WTC11 (cell line): ENCODE measurements at regions not wholly inside any gene's neighbourhood (a gene's known extent, or its start where the extent isn't known, plus 50 kb on each side); places are given as distances from the start of the nearest gene placed in this dataset.

ENCODE experiments used
- ATAC-seq: fragments of 200-7000 bp; cut with Tn5 transposase; 2 replicates; pipeline ENCODE4 v1.10.0; 2021; ENCODE audit warnings: mild to moderate bottlenecking, moderate library complexity
- CTCF ChIA-PET: fragments of 300-600 bp; sonication (Branson Sonifier 250); formaldehyde crosslinking; loops from one replicate; lab custom pipeline; 2021; ENCODE audit warnings: antibody characterized with exemption; lab: Charles Lee
- POLR2A ChIA-PET: fragments of 350-600 bp; sonication (Branson Sonifier 250); formaldehyde crosslinking; loops from one replicate; lab custom pipeline; 2021; ENCODE audit warnings: antibody characterized with exemption; lab: Charles Lee
- DNase-seq: peaks from one replicate; pipeline ENCODE4 v3.0.0; 2021; ENCODE audit warnings: low spot score
- H3K27ac Mint-ChIP-seq: 2 replicates; pipeline ENCODE4 v1.8.0; 2021; ENCODE audit warnings: mixed read lengths
- H3K27me3 Mint-ChIP-seq: 2 replicates; pipeline ENCODE4 v1.8.0; 2021; ENCODE audit warnings: low read depth, mild to moderate bottlenecking, moderate library complexity, mixed read lengths
- H3K36me3 Mint-ChIP-seq: 2 replicates; pipeline ENCODE4 v1.8.0; 2021; ENCODE audit warnings: mixed read lengths
- H3K4me1 Mint-ChIP-seq: 2 replicates; pipeline ENCODE4 v1.8.0; 2022; ENCODE audit warnings: mixed read lengths
- H3K4me3 Mint-ChIP-seq: 2 replicates; pipeline ENCODE4 v1.8.0; 2021; ENCODE audit warnings: mild to moderate bottlenecking, moderate library complexity, mixed read lengths
- H3K9me3 Mint-ChIP-seq: 2 replicates; pipeline ENCODE4 v1.8.0; 2021; ENCODE audit warnings: mixed read lengths
- E2F1 ChIP-seq: sonication (generic); formaldehyde crosslinking; IDR thresholded peaks from 2 replicates; pipeline ENCODE4 v1.8.0; 2022; ENCODE audit warnings: mild to moderate bottlenecking, missing genetic modification reagents
- ESRRA ChIP-seq: sonication (generic); formaldehyde crosslinking; IDR thresholded peaks from 2 replicates; pipeline ENCODE4 v1.8.1; 2022; ENCODE audit warnings: mild to moderate bottlenecking, missing genetic modification reagents, borderline replicate concordance
- ETV6 ChIP-seq: sonication (generic); formaldehyde crosslinking; IDR thresholded peaks from 2 replicates; pipeline ENCODE4 v1.8.1; 2022; ENCODE audit warnings: mild to moderate bottlenecking, missing genetic modification reagents
- IRF1 ChIP-seq: sonication (generic); formaldehyde crosslinking; IDR thresholded peaks from 2 replicates; pipeline ENCODE4 v1.8.0; 2023; ENCODE audit warnings: missing genetic modification reagents
- KAT7 ChIP-seq: sonication (generic); formaldehyde crosslinking; IDR thresholded peaks from 2 replicates; pipeline ENCODE4 v1.8.1; 2023; ENCODE audit warnings: missing genetic modification reagents, mild to moderate bottlenecking, borderline replicate concordance
- MLX ChIP-seq: sonication (generic); formaldehyde crosslinking; IDR thresholded peaks from 2 replicates; pipeline ENCODE4 v1.8.1; 2023; ENCODE audit warnings: mild to moderate bottlenecking, missing genetic modification reagents, moderate library complexity
- NFE2L1 ChIP-seq: sonication (generic); formaldehyde crosslinking; IDR thresholded peaks from 2 replicates; pipeline ENCODE4 v1.8.1; 2023; ENCODE audit warnings: missing genetic modification reagents
- NFYB ChIP-seq: sonication (generic); formaldehyde crosslinking; conservative IDR thresholded peaks from 2 replicates; pipeline ENCODE4 v1.8.0; 2022; ENCODE audit warnings: low read depth, missing genetic modification reagents
- NR1H2 ChIP-seq: sonication (generic); formaldehyde crosslinking; IDR thresholded peaks from 2 replicates; pipeline ENCODE4 v1.9.0; 2021; ENCODE audit warnings: mild to moderate bottlenecking, moderate library complexity, missing genetic modification reagents
- PRRX2 ChIP-seq: fragments of 250-450 bp; sonication (Bioruptor Pico); IDR thresholded peaks from 2 replicates; pipeline ENCODE4 v1.8.0; 2021; ENCODE audit warnings: mild to moderate bottlenecking
- RELA ChIP-seq: sonication (generic); formaldehyde crosslinking; IDR thresholded peaks from 2 replicates; pipeline ENCODE4 v1.8.1; 2022; ENCODE audit warnings: missing genetic modification reagents, mild to moderate bottlenecking, borderline replicate concordance
- SP1 ChIP-seq: sonication (generic); formaldehyde crosslinking; conservative IDR thresholded peaks from 2 replicates; pipeline ENCODE4 v1.8.1; 2022; ENCODE audit warnings: missing genetic modification reagents
- TEAD1 ChIP-seq: sonication (generic); formaldehyde crosslinking; IDR thresholded peaks from 2 replicates; pipeline ENCODE4 v1.8.0; 2022; ENCODE audit warnings: mild to moderate bottlenecking, missing genetic modification reagents
- ZNF121 ChIP-seq: sonication (generic); formaldehyde crosslinking; IDR thresholded peaks from 2 replicates; pipeline ENCODE4 v1.8.0; 2023; ENCODE audit warnings: missing genetic modification reagents
- ZNF232 ChIP-seq: sonication (generic); formaldehyde crosslinking; IDR thresholded peaks from 2 replicates; pipeline ENCODE4 v1.8.0; 2022; ENCODE audit warnings: mild to moderate bottlenecking, missing genetic modification reagents
- ZNF263 ChIP-seq: sonication (generic); formaldehyde crosslinking; IDR thresholded peaks from 2 replicates; pipeline ENCODE4 v1.8.1; 2022; ENCODE audit warnings: low read depth, mild to moderate bottlenecking, moderate library complexity, missing genetic modification reagents
- TF ChIP-seq, protein P1 (sequence below): sonication (generic); formaldehyde crosslinking; IDR thresholded peaks from 2 replicates; pipeline ENCODE4 v1.8.1; 2023; ENCODE audit warnings: mild to moderate bottlenecking, missing genetic modification reagents, moderate library complexity
- TF ChIP-seq, protein P2 (sequence below): sonication (generic); formaldehyde crosslinking; IDR thresholded peaks from 2 replicates; pipeline ENCODE4 v1.8.0; 2022; ENCODE audit warnings: missing genetic modification reagents
- TF ChIP-seq, protein P3 (sequence below): fragments of 250-450 bp; sonication (Bioruptor Pico); IDR thresholded peaks from 2 replicates; pipeline ENCODE4 v1.9.0; 2021; ENCODE audit warnings: mild to moderate bottlenecking, borderline replicate concordance

DNA sequence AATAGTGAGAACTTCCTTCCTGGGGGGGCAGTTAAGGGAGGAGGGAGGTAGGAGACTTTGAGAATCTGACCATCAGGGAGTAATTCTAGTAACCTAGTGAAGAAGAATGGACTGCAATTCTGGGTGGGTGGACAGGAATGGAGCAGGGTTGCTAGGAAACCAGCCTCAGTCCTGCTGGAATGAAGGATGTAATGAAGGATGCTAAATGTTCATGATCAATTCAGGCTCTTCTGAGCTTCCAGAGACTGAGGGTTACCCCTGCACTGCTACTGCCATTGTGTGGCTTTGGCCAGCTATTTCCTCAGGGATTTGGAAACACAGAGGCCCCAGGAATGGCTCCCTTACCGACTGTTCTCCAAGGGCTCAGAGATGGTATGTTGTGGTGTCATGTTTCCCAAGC is 116.4 kb downstream of the UTP18 start:
- peaks cover 33% of the 10 kb centered on the region for H3K4me1 Mint-ChIP-seq
- peaks cover 23% of the 10 kb centered on the region for H3K9me3 Mint-ChIP-seq
- ATAC-seq (no peak), DNase-seq (no peak)
- no peaks in the 10 kb centered on the region; the same call in 1 of the 2 replicates for H3K27me3 Mint-ChIP-seq
- H3K4me3 Mint-ChIP-seq, result no peak overlapping the region
- no peak overlapping the region for H3K27ac Mint-ChIP-seq
- CTCF ChIA-PET, result no interaction called here
- TF ChIP-seq, protein P1, sequence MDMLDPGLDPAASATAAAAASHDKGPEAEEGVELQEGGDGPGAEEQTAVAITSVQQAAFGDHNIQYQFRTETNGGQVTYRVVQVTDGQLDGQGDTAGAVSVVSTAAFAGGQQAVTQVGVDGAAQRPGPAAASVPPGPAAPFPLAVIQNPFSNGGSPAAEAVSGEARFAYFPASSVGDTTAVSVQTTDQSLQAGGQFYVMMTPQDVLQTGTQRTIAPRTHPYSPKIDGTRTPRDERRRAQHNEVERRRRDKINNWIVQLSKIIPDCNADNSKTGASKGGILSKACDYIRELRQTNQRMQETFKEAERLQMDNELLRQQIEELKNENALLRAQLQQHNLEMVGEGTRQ (CRISPR knock-in tag), result no peak
- TF ChIP-seq ESRRA (CRISPR knock-in tag) (no peak), RELA (no peak), ZNF232 (CRISPR knock-in tag) (no peak), ZNF263 (CRISPR knock-in tag) (no peak), TEAD1 (no peak), NR1H2 (no peak), SP1 (no peak), E2F1 (CRISPR knock-in tag) (no peak)
- POLR2A ChIA-PET, result no interaction called here
- no peaks in the 10 kb centered on the region; the same call in 1 of the 2 replicates for H3K36me3 Mint-ChIP-seq

GRCh38 chr17:51381262-51381661 is 120.9 kb downstream of the UTP18 start:
- Mint-ChIP-seq H3K9me3 (peaks cover 14% of the 10 kb centered on the region), H3K36me3 (no peaks in the 10 kb centered on the region; the same call in 1 of the 2 replicates), H3K4me3 (no peak overlapping the region), H3K4me1 (no peaks in the 10 kb centered on the region), H3K27ac (no peak overlapping the region), H3K27me3 (no peaks in the 10 kb centered on the region; the same call in 1 of the 2 replicates)
- ChIA-PET CTCF (interaction anchor here (1.0 kb wide), 1 partner anchor 54 kb away, joined by 4 read pairs; no protein-coding TSS in a partner anchor), POLR2A (no interaction called here)
- DNase-seq (no peak), ATAC-seq (no peak)
- TF ChIP-seq NFYB (CRISPR knock-in tag) (no peak), ZNF121 (no peak), MLX (no peak), IRF1 (CRISPR knock-in tag) (no peak), NFE2L1 (CRISPR knock-in tag) (no peak), KAT7 (CRISPR knock-in tag) (no peak), PRRX2 (CRISPR knock-in tag) (no peak), ETV6 (CRISPR knock-in tag) (no peak)
- TF ChIP-seq, protein P2, sequence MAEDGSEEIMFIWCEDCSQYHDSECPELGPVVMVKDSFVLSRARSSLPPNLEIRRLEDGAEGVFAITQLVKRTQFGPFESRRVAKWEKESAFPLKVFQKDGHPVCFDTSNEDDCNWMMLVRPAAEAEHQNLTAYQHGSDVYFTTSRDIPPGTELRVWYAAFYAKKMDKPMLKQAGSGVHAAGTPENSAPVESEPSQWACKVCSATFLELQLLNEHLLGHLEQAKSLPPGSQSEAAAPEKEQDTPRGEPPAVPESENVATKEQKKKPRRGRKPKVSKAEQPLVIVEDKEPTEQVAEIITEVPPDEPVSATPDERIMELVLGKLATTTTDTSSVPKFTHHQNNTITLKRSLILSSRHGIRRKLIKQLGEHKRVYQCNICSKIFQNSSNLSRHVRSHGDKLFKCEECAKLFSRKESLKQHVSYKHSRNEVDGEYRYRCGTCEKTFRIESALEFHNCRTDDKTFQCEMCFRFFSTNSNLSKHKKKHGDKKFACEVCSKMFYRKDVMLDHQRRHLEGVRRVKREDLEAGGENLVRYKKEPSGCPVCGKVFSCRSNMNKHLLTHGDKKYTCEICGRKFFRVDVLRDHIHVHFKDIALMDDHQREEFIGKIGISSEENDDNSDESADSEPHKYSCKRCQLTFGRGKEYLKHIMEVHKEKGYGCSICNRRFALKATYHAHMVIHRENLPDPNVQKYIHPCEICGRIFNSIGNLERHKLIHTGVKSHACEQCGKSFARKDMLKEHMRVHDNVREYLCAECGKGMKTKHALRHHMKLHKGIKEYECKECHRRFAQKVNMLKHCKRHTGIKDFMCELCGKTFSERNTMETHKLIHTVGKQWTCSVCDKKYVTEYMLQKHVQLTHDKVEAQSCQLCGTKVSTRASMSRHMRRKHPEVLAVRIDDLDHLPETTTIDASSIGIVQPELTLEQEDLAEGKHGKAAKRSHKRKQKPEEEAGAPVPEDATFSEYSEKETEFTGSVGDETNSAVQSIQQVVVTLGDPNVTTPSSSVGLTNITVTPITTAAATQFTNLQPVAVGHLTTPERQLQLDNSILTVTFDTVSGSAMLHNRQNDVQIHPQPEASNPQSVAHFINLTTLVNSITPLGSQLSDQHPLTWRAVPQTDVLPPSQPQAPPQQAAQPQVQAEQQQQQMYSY (CRISPR knock-in tag), result no peak
- TF ChIP-seq, protein P3, sequence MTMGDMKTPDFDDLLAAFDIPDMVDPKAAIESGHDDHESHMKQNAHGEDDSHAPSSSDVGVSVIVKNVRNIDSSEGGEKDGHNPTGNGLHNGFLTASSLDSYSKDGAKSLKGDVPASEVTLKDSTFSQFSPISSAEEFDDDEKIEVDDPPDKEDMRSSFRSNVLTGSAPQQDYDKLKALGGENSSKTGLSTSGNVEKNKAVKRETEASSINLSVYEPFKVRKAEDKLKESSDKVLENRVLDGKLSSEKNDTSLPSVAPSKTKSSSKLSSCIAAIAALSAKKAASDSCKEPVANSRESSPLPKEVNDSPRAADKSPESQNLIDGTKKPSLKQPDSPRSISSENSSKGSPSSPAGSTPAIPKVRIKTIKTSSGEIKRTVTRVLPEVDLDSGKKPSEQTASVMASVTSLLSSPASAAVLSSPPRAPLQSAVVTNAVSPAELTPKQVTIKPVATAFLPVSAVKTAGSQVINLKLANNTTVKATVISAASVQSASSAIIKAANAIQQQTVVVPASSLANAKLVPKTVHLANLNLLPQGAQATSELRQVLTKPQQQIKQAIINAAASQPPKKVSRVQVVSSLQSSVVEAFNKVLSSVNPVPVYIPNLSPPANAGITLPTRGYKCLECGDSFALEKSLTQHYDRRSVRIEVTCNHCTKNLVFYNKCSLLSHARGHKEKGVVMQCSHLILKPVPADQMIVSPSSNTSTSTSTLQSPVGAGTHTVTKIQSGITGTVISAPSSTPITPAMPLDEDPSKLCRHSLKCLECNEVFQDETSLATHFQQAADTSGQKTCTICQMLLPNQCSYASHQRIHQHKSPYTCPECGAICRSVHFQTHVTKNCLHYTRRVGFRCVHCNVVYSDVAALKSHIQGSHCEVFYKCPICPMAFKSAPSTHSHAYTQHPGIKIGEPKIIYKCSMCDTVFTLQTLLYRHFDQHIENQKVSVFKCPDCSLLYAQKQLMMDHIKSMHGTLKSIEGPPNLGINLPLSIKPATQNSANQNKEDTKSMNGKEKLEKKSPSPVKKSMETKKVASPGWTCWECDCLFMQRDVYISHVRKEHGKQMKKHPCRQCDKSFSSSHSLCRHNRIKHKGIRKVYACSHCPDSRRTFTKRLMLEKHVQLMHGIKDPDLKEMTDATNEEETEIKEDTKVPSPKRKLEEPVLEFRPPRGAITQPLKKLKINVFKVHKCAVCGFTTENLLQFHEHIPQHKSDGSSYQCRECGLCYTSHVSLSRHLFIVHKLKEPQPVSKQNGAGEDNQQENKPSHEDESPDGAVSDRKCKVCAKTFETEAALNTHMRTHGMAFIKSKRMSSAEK (CRISPR knock-in tag), result no peak
